Activated naive CD4-positive, alpha-beta T cell treated with anti-CD3 and anti-CD28 coated beads, Interleukin-2, amount 50 U/mL, for 24 hours (primary cell): ENCODE measurements at regions not wholly inside any gene's neighbourhood (a gene's known extent, or its start where the extent isn't known, plus 50 kb on each side); places are given as distances from the start of the nearest gene placed in this dataset.
"Not testable (repeated sequence)": the region's sequence is repeated elsewhere in the genome, so short reads cannot be mapped to it uniquely, and the experiment has no call there.

Source experiments
- H3K27ac Mint-ChIP-seq: one replicate; pipeline ENCODE4 v1.8.0; 2021; ENCODE audit warnings: mild to moderate bottlenecking, mixed read lengths
- H3K27me3 Mint-ChIP-seq: one replicate; pipeline ENCODE4 v1.8.0; 2021; ENCODE audit warnings: mixed read lengths
- H3K36me3 Mint-ChIP-seq: one replicate; pipeline ENCODE4 v1.8.0; 2021; ENCODE audit warnings: mixed read lengths
- H3K4me1 Mint-ChIP-seq: one replicate; pipeline ENCODE4 v1.8.0; 2021; ENCODE audit warnings: mixed read lengths
- H3K4me3 Mint-ChIP-seq: one replicate; pipeline ENCODE4 v1.8.0; 2021; ENCODE audit warnings: mild to moderate bottlenecking, mixed read lengths
- H3K9me3 Mint-ChIP-seq: one replicate; pipeline ENCODE4 v1.8.0; 2021; ENCODE audit warnings: mixed read lengths

- no peaks in the 10 kb centered on the region for H3K4me1 Mint-ChIP-seq
- peaks cover 6% of the 10 kb centered on the region for H3K9me3 Mint-ChIP-seq
- no peak overlapping the region for H3K4me3 Mint-ChIP-seq
- H3K27ac Mint-ChIP-seq, result no peak overlapping the region
- no peaks in the 10 kb centered on the region for H3K27me3 Mint-ChIP-seq
- no peaks in the 10 kb centered on the region for H3K36me3 Mint-ChIP-seq
Observed at GRCh38 chr2:125615438-125615837, 1040.5 kb upstream of the GYPC start.

GRCh38 chr2:125630377-125630776, 1025.6 kb upstream of the GYPC start:
- Mint-ChIP-seq H3K36me3 (no peaks in the 10 kb centered on the region), H3K27me3 (no peaks in the 10 kb centered on the region), H3K9me3 (no peaks in the 10 kb centered on the region), H3K27ac (no peak overlapping the region), H3K4me1 (no peaks in the 10 kb centered on the region), H3K4me3 (no peak overlapping the region)

- Mint-ChIP-seq H3K9me3 (no peaks in the 10 kb centered on the region), H3K36me3 (no peaks in the 10 kb centered on the region), H3K4me3 (no peak overlapping the region), H3K4me1 (no peaks in the 10 kb centered on the region), H3K27ac (no peak overlapping the region), H3K27me3 (no peaks in the 10 kb centered on the region)
Observed at GRCh38 chr2:125634662-125635061, 1021.3 kb upstream of the GYPC start.

GRCh38 chr2:125638345-125638744, 1017.6 kb upstream of the GYPC start:
- no peaks in the 10 kb centered on the region for H3K27me3 Mint-ChIP-seq
- H3K36me3 Mint-ChIP-seq, result no peaks in the 10 kb centered on the region
- H3K4me1 Mint-ChIP-seq, result no peaks in the 10 kb centered on the region

GRCh38 chr2:125642032-125642431, 1013.9 kb upstream of the GYPC start:
- Mint-ChIP-seq H3K27me3 (no peaks in the 10 kb centered on the region), H3K4me1 (no peaks in the 10 kb centered on the region), H3K4me3 (no peak overlapping the region), H3K36me3 (no peaks in the 10 kb centered on the region), H3K9me3 (no peaks in the 10 kb centered on the region), H3K27ac (no peak overlapping the region)

More at GRCh38 chr2:125638345-125638744, 1017.6 kb upstream of the GYPC start:
- Mint-ChIP-seq H3K27ac (no peak overlapping the region), H3K9me3 (no peaks in the 10 kb centered on the region), H3K4me3 (no peak overlapping the region)

GRCh38 chr2:125643128-125643527, 1012.8 kb upstream of the GYPC start:
- Mint-ChIP-seq H3K27ac (no peak overlapping the region), H3K4me3 (no peak overlapping the region), H3K4me1 (no peaks in the 10 kb centered on the region)

GRCh38 chr2:125643585-125643984, 1012.4 kb upstream of the GYPC start:
- no peaks in the 10 kb centered on the region for H3K36me3 Mint-ChIP-seq
- H3K4me1 Mint-ChIP-seq, result no peaks in the 10 kb centered on the region
- H3K27me3 Mint-ChIP-seq, result no peaks in the 10 kb centered on the region
- no peak overlapping the region for H3K4me3 Mint-ChIP-seq
- no peak overlapping the region for H3K27ac Mint-ChIP-seq
- H3K9me3 Mint-ChIP-seq, result no peaks in the 10 kb centered on the region

More at GRCh38 chr2:125643128-125643527, 1012.8 kb upstream of the GYPC start:
- H3K9me3 Mint-ChIP-seq, result no peaks in the 10 kb centered on the region
- no peaks in the 10 kb centered on the region for H3K27me3 Mint-ChIP-seq
- no peaks in the 10 kb centered on the region for H3K36me3 Mint-ChIP-seq

- H3K4me1 Mint-ChIP-seq, result no peaks in the 10 kb centered on the region
- no peak overlapping the region for H3K4me3 Mint-ChIP-seq
- no peaks in the 10 kb centered on the region for H3K27me3 Mint-ChIP-seq
- H3K27ac Mint-ChIP-seq, result no peak overlapping the region
- no peaks in the 10 kb centered on the region for H3K36me3 Mint-ChIP-seq
- H3K9me3 Mint-ChIP-seq, result no peaks in the 10 kb centered on the region
Observed at GRCh38 chr2:125644257-125644656, 1011.7 kb upstream of the GYPC start.

GRCh38 chr2:125652280-125652679, 1003.7 kb upstream of the GYPC start:
- Mint-ChIP-seq H3K27me3 (no peaks in the 10 kb centered on the region), H3K4me3 (no peak overlapping the region), H3K9me3 (peaks cover 4% of the 10 kb centered on the region), H3K27ac (no peak overlapping the region), H3K36me3 (no peaks in the 10 kb centered on the region), H3K4me1 (no peaks in the 10 kb centered on the region)

GRCh38 chr2:125654226-125654625, 1001.7 kb upstream of the GYPC start:
- H3K36me3 Mint-ChIP-seq, result no peaks in the 10 kb centered on the region
- H3K4me1 Mint-ChIP-seq, result no peaks in the 10 kb centered on the region
- peaks cover 6% of the 10 kb centered on the region for H3K9me3 Mint-ChIP-seq
- no peak overlapping the region for H3K4me3 Mint-ChIP-seq
- no peaks in the 10 kb centered on the region for H3K27me3 Mint-ChIP-seq
- no peak overlapping the region for H3K27ac Mint-ChIP-seq

GRCh38 chr2:125656190-125656589, 999.8 kb upstream of the GYPC start:
- no peaks in the 10 kb centered on the region for H3K4me1 Mint-ChIP-seq
- H3K9me3 Mint-ChIP-seq, result peaks cover 6% of the 10 kb centered on the region
- H3K27me3 Mint-ChIP-seq, result no peaks in the 10 kb centered on the region
- H3K27ac Mint-ChIP-seq, result no peak overlapping the region
- no peaks in the 10 kb centered on the region for H3K36me3 Mint-ChIP-seq
- no peak overlapping the region for H3K4me3 Mint-ChIP-seq

GRCh38 chr2:125658583-125658982, 997.4 kb upstream of the GYPC start:
- Mint-ChIP-seq H3K36me3 (no peaks in the 10 kb centered on the region), H3K27ac (no peak overlapping the region), H3K4me1 (no peaks in the 10 kb centered on the region)

GRCh38 chr2:125660369-125660768, 995.6 kb upstream of the GYPC start:
- not testable (repeated sequence) for H3K4me1 Mint-ChIP-seq, H3K27ac Mint-ChIP-seq, H3K9me3 Mint-ChIP-seq, H3K27me3 Mint-ChIP-seq, H3K36me3 Mint-ChIP-seq, H3K4me3 Mint-ChIP-seq

More at GRCh38 chr2:125658583-125658982, 997.4 kb upstream of the GYPC start:
- peaks cover 6% of the 10 kb centered on the region for H3K9me3 Mint-ChIP-seq
- no peak overlapping the region for H3K4me3 Mint-ChIP-seq
- H3K27me3 Mint-ChIP-seq, result no peaks in the 10 kb centered on the region

- Mint-ChIP-seq H3K4me1 (no peaks in the 10 kb centered on the region), H3K4me3 (no peak overlapping the region), H3K36me3 (no peaks in the 10 kb centered on the region), H3K27me3 (no peaks in the 10 kb centered on the region), H3K9me3 (no peaks in the 10 kb centered on the region), H3K27ac (no peak overlapping the region)
Observed at GRCh38 chr2:125667630-125668029, 988.3 kb upstream of the GYPC start.

GRCh38 chr2:125679903-125680302, 976.1 kb upstream of the GYPC start:
- Mint-ChIP-seq H3K4me1 (no peaks in the 10 kb centered on the region), H3K9me3 (no peaks in the 10 kb centered on the region), H3K27me3 (no peaks in the 10 kb centered on the region), H3K36me3 (no peaks in the 10 kb centered on the region), H3K4me3 (no peak overlapping the region), H3K27ac (no peak overlapping the region)

- H3K9me3 Mint-ChIP-seq, result no peaks in the 10 kb centered on the region
- no peak overlapping the region for H3K4me3 Mint-ChIP-seq
- no peaks in the 10 kb centered on the region for H3K4me1 Mint-ChIP-seq
Observed at GRCh38 chr2:125680809-125681208, 975.1 kb upstream of the GYPC start.

GRCh38 chr2:125681576-125681975, 974.4 kb upstream of the GYPC start:
- H3K27me3 Mint-ChIP-seq, result no peaks in the 10 kb centered on the region
- H3K27ac Mint-ChIP-seq, result no peak overlapping the region
- H3K9me3 Mint-ChIP-seq, result no peaks in the 10 kb centered on the region
- no peak overlapping the region for H3K4me3 Mint-ChIP-seq
- no peaks in the 10 kb centered on the region for H3K4me1 Mint-ChIP-seq
- H3K36me3 Mint-ChIP-seq, result no peaks in the 10 kb centered on the region

More at GRCh38 chr2:125680809-125681208, 975.1 kb upstream of the GYPC start:
- no peaks in the 10 kb centered on the region for H3K27me3 Mint-ChIP-seq
- H3K27ac Mint-ChIP-seq, result no peak overlapping the region
- no peaks in the 10 kb centered on the region for H3K36me3 Mint-ChIP-seq
